CD4-positive, alpha-beta T cell treated with Interleukin-4 for 1 hour (primary cell): ENCODE measurements at regions not wholly inside any gene's neighbourhood (a gene's known extent, or its start where the extent isn't known, plus 50 kb on each side); places are given as distances from the start of the nearest gene placed in this dataset.
A peak's percentile ranks its signal among the peaks of the same experiment; 100 is the strongest.
"Not testable (repeated sequence)": the region's sequence is repeated elsewhere in the genome, so short reads cannot be mapped to it uniquely, and the experiment has no call there.

ENCODE experiments used
- DNase-seq, 2 donors: peaks; one replicate each; pipeline ENCODE4 v3.0.0-alpha.2; 2020 to 2022

DNA sequence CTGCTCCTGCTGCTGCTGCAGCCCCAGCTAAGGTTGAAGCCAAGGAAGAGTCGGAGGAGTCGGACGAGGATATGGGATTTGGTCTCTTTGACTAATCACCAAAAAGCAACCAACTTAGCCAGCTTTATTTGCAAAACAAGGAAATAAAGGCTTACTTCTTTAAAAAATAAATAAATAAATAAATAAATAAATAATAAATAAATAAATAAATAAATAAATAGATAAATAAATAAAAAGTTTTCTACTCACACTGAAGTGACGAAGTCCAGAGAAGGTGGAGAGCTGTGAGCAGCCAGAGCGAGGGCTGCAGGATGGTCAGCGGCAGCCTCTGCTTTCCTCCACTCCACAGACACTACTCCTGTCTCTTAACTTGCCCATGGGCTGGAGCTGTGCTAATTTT, 105.6 kb upstream of the ATL2 start:
- not testable (repeated sequence) for DNase-seq

DNA sequence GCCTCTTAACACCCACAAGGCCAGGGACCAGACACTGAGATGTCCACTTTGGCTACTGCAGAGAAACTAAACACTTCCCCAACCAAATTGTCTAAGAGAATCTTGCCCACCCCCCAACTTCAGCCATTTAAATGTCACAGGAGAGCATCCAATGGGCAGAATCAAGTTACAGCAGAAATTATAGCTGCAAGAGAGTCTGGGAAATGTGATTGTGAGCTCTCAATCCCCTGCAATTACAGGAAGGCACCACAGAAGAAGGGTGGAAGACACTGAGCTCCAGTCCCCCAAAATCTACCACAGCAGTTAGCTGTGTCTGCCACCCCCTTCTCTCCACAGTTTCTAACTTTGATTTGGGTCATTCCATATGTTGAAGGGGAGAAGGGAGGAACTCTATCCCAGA, 103.5 kb upstream of the ATL2 start:
- DNase-seq: no peak

DNA sequence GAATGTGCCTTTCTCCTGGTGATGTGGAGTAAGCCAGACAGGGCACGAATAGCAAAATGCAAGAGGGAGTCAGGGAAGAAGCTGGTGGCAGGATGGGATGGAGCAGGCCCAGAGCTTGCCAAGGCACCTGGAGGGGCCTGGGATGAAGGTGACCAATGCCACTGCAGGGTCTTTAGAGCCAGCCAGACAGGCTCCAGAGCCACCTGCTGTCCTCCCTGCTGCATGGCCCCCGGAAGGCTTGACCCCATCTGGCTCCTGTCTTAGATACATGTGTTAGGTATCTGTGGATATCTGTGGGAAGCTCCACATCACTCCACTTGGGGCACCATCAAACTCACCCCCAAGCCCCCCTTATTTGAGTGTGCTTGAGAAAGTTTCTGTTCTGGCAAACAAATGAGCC, 99.9 kb upstream of the ATL2 start:
- DNase-seq: no peak

DNA sequence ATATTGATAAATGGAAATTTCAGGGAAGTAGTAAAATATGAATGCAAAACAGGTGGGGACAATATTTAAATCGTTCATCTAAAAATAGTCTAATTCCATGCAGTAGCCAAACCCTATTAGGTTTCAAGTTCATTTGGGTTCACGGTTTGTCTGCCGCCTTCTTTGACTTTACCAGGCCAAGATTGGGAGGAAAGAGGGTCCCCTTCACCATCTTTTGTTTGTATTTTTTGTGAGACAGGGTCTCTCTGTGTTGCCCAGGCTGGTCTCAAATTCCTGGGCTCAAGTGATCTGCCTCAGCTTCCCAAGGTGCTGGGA, 98.5 kb upstream of the ATL2 start:
- DNase-seq: no peak

DNA sequence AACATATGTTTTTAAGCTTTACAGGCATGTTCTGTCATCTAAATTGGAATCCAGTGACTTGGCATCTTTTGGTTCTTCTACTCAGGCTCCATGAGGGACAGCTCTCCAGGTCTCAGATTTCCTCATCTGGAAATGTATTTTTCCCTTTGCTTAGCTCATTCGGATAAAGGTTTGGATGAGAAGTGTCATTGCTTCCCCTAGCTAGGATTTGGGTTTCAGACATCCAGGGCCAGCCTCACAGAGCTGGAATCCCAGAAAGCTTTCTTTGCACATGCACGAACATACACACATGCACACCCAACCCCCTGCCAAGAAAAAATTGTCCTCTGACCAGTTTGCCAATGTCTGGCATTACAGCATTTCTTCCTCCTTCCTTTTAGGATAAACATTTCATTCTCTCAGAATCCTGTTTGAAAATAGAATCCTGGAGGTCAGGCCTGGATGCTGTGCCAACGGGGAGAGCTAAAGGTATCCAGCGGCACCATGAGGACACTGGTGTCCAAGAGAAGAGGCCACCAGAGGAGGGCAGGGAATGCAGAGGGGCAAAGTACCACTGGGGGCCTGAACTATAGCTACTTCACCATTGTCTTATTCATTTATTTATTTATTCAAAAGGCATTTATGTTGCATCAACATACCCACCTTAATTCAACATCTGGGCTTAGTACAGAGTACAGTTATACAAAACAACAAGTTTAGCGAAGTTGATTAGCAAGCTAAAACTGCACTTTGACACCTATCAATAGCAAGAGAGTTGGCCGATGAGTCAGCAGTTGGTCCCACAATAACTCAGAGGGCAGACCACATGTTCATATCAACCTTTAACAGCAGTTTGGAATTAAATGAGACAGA, 97.9 kb upstream of the ATL2 start:
- no peak for DNase-seq

DNA sequence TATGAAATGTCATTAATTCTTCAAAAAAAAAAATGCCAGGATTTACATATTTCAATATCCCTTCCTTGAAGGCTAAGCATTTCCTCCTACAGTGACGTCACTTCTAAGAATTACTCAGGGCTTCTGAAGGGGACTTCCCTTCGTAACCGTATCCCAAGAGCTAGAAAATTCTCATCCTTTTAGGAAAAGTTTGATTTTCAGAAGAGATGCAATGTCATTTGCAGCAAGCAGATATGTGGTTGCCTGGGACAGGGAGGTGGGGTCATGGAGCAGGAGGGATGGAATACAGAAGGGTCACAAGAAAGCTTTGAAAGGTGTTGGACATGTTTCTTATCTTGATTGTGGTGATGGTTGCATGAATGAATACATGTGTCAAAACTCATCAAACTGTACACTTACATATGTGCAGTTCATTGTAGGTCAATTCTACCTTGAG, 97.0 kb upstream of the ATL2 start:
- DNase-seq: no peak

DNA sequence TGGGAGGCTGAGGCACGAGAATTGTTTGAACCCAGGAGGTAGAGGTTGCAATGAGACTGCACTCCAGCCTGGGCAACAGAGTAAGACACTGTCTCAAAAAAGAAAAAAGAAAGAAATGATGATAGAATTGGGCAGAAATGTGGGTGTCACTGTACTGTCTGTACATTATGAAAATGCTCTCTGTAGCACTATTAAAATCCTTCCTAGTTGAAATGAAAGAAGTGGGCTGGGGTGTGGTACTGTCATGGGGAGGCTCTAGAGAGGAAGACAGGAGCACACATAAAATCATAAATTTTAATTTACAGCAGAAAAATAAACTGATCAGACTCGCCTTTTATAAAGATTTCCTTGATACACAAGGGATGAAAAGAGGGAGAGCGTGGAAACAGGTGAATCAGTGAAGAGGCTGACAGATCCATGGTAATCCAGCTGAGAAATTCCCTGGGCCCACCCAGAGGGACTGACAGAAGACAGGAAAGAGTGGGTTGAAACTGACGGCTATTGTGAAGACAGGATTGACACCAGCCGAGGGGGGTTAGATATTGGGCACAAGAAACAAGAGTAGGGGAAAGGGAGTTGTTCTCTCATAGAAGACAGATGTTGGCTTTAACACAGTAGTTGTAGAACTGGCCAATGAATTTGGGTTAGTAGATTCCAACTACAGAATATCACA, 96.4 kb upstream of the ATL2 start:
- no peak for DNase-seq

DNA sequence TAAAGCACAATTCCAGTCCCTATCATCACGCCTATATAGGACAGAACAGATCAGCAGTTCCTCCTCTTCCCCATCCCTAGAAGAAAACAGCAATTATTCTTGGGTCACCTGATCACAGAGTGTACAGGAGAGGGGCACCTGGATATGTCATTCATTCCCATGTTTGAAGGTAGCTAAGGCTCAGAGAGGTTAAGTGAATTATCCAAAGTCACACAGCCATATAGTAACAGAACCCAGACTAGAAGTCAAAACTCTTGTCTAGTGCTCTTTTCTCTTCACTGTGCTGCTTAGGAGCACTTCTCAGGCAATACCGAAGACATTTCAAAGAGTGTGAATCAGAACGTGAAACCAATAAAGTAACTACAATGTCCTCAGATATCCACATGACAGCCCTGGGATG, 93.0 kb upstream of the ATL2 start:
- no peak for DNase-seq

DNA sequence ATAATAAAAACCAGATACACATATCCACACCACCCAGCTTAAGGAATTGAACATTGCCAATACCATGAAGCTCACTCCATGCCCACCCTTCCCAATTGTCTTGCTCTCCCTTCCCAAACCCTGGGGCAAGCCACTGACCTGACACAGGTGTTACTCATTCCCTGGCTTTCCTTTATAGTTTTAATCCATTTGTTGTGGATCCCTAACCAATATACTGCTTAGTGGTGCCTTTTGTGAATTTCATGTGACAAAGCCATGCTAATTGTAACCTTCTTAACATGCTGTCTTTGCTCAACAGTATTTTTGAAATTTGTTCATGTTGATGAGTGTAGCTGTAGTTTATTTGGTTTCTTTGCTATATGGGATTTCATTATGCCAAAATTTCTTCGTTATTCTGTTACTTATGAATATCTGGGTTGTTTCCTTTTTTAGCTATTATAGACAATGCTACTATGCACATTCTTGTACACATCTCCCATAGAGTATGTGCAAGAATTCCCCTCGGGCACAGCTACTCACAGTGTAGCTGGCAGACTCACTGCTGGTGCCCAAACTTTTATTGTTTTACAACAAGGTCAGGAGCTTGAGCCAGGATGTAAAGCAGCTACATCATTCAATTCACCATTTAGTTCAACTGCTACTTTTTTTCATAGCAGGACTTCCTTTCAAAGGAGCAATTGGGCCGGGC, 90.8 kb upstream of the ATL2 start:
- DNase-seq: no peak

DNA sequence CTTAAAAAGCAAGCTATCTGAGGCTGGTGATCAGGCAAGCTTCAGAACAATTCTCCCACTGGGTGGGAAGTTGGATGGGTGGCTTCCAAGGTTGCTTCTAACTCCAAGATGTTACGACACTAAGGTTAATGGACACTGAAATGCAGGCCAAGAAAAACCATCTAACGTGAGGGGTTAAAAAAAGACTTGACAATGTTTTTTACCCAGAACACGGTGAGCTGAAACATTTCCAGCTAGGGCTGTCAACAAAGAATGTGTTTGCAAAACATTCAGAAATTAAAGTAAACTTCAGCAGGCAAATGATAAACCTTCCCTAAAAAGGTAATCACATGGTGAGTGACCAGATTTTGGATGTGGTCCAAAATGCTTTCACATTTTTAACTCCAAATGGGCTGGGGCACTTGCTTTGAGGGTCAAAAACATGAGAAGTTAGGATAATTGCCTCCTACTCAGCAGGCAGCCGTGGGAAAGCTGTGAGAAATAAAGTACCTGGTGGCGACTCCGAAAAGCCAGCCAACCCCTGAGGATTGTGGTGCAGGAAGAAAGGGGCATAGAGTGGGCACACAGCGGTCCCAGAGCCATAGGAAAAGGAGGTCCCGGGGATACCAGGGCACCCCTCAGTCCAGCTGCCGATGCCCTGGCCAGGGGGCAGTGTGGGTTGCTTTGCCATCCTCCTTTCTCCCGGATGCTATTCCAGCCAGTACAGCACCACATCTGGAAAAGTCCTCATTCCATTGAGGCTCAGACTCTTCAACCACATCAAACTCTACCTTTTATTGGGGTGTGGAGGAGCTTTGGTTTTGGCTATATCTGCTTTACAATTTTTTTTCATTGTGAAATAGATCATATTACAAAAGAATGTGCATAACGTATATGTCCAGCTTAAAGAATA, 90.0 kb upstream of the ATL2 start:
- DNase-seq: no peak

DNA sequence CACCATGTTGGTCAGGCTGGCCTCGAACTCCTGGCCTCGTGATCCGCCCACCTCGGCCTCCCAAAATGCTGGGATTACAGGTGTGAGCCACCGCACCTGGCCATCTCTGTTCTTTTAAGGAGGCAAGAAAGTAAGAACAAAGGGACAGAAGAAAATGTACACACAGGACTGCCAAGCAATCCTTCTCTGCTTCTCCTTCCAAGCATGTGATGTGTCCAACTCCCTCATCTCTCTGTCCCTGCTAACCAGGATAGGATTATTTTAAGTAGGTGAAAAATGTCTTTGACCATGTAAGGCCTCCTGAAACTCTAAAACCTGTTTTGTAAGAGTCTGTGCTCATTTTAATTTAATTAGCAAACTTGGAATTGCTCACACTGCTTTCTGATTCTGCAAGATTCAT, 89.3 kb upstream of the ATL2 start:
- DNase-seq: no peak

DNA sequence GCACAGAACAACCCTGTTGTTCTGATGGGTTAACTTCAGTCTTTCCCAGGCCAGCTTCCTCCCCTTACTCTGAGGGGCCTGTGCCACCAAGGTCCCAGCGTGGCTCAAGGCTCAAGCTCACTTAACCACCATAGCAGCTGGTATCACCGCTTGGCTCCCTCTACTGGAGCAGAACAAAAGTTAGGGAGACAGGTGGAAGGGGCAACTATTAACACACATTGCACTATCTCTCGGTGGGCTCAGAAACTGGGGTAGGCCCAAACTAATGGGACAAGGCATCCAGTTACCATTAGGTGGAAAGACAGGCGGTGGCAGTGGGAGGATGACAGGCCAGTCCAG, 88.7 kb upstream of the ATL2 start:
- DNase-seq: peak in 1 of 2 donors; percentile 27

DNA sequence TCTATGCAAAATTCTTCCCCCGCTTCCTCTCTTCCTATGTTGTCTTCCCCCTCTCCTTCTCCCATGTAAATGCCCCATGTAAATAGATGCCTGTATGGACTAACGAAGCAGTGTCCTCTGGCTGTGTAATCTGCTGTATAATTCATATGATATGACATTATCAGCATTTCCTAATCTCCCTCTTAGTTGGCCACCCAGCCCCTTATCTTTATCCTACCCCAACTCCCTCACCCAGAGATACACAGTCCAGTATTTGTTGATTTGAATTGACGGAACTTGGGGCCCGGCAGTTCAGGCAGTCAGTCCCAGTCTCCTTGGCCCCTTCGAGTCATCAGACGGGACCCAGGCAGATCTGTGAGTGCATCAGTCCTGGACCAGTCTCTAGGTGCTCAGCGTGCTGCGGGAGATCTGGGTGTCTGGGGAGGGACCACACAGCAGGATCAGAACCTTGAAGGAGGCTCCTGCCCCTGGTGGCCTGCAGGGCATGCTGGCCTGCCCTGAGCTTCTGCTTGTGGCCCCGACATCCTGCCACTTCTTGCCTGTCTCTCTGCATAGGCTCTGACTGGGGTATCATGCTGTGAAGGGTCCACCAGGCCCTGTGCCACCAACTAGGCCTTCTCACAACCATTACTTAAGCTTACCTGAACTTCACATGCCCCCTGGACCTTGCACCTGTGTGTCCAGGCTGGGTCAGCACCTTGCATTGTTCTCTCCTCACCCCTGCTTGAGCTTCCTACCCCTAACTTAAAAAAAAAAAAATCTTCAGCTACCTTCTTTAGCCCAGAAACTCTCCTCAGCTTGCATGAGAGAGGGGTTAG, 88.1 kb upstream of the ATL2 start:
- no peak for DNase-seq

DNA sequence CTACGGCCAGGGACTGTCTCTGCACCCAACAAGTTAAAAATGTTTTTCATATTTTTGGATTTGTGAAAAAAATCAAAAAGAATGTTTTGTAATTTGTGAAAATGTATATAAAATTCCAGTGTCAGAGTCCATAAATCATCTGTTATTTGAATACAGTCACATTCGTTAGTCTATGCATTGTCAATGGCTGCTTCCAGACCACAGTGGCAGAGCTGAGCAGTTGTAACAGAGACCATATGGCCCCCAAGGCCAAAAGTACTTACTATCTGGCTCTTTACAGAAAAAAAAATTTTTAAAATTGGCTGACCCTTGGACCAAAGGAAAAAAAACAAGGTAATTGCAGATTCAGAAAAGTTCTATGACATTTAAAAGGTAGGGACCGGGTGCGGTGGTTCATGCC, 86.7 kb upstream of the ATL2 start:
- DNase-seq: no peak

DNA sequence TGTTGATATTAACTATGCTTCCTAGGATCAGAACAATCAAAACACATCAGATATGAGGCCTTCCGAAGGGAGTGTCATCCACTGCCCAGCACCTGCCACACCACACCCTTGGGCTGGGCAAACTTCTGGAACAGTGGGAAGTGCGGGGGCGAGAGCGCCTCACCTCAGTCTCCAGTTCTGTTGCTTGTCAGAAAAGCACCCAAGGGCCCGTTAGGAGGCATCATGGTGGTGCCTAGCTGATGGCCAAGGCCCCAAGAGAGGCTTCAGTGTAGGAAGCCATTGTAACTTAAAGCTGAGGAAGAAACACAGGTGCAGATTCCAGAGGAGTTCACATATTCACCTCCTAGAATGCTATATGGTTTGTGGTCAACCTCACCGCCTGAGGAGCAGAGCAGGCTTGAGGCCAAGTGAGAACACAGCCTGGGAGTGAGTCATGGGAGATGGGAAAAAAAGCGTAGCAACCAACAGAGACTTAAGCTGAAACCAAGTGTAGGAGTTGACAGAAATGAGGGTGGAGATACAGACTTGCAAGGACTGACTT, 85.1 kb upstream of the ATL2 start:
- DNase-seq: no peak

DNA sequence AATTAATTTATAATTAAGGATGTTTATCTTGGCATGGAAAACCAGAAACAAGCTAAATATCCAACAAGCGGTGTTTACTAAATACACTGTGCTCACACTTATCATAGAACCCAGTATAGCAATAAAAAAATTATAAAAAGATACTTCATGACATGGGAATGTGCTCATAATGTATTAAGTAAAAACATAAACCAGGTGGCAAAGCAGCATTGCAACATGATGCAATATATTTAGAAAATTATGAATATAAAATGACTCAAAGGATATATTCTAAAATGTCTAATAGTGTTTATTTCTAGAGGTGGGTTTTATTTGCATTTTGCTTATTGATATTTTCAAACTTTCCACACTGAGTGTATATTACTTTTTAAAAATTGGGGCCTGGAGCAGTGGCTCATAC, 84.4 kb upstream of the ATL2 start:
- no peak for DNase-seq

DNA sequence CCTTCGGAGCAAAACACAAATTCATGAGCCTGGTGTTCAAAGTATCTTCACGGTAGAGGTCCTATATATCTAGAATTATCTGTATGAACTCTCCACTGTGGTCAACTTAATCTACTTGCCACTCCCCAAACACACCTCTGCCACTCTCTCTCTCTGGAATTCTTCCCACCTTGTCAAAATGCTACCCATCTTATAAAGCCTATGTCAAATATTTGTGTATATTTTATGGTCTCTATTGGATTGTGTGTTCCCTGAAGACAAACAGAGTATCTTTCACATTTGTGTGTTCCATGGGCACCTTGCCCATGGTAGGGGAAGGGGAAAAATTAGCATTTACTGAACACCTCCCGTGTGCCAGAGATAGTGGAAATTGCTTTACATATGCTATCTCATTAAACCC, 83.2 kb upstream of the ATL2 start:
- no peak for DNase-seq

DNA sequence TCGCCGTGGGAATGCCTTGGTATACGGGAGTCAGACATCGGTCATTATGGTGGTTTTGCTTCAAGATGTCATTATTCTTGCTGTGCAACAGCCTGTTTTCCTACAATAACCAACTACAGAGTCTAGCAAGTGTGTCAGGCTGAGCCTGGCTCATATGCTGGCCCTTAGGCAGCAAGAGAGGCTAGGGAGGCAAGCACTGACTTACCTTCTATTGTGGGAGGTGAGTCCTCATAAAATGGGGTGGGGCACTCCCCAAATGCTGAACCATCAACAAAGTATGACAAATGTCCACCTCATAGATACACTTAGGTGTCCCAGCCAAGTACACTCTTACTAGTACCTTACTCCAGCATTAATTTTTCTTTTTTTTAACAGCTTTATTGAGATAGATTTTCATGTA, 77.0 kb upstream of the ATL2 start:
- DNase-seq: no peak

DNA sequence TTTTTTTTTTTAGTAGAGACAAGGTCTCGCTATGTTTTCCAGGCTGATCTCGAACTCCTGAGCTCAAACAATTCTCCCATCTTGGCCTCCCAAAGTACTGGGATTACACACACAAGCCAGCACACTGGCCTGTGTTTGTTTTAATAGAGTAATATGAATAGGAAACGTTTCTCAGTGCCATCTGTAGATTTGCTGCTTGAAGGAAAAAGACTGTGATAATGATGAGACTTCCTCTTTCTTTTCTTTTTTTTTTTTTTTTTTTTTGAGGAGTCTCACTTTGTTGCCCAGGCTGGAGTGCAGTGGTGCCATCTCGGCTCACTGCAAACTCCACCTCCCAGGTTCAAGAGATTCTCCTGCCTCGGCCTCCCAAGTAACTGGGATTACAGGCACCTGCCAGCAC, 74.7 kb upstream of the ATL2 start:
- DNase-seq: not testable (repeated sequence)

DNA sequence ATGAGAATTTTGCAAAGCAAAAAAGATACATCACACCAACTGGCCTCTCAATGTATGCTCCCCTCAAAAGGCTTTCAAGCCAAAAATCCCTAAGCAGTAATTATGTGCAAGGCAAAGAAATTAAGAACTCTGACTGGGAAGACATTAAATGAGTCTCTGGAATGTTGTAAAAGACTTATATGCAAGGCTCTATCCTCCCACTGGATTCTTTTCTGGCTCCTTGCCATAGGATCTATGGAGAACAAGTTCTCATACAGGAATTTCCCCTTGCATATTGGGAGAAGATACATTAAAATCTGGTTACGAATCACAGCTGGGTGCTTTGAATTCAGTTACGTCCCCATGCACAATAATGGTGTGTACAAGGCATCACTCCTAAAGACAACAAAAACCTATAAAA, 73.4 kb upstream of the ATL2 start:
- DNase-seq: no peak

DNA sequence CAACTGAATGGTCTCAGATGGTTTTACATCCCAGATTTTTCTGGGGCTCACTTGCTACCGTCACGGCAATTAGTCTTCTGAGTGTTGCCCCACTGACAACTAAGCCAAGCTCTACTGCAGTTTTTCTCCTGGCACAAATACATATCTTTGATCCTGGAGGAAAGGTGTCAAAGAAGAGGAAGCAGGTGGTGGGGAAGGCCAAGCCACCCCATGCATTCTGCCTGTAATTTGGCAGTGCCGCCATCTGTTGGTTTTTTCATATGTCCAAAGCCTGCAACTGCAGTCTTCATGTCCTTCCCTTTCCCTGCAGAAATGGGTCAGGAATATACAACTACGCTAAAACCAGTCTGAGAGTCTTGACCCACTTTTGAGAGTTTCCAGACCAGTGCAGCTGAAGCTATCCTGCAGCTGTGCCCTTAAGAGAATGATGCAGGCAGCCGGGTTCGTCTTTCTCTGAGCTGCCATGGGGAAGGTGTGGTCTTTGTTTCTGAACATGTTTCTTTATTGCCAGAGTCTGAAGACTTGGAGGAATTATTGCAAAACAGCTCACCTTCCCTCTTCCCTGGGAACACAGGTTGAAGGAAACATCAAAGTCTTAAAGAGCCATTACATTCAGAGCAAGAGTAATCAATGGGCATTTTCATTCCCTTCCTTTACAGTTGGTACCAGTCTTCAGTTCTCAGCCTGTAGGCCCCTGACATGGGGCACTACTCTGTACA, 71.8 kb upstream of the ATL2 start:
- DNase-seq: no peak
